Iris pigment epithelial cell (primary cell): ENCODE measurements at regions not wholly inside any gene's neighbourhood (a gene's known extent, or its start where the extent isn't known, plus 50 kb on each side); places are given as distances from the start of the nearest gene placed in this dataset.
A peak's percentile ranks its signal among the peaks of the same experiment; 100 is the strongest.

Source experiments
- DNase-seq: peaks from one replicate; pipeline ENCODE4 v3.0.0-alpha.2; 2011; ENCODE audit warnings: low read depth

DNA sequence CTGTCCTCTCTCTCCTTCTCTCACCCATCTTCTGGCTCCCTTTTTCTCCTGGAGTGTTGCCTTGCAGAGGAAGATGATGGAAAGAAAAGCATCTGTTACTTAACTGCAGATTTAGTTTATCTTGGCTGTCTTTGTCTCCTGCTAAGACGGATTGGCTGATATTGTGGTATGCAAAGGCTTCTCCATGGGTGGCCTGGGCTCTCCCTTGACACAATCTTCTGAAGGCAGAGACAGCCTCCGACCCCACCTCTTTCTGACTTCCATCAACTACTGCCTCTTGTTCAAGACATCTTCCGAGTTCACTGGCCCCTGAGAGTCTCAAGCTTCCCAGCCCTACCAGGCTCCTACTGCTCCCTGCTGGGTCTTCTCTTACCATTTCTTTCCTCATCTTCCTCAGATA is 403.7 kb downstream of the LRRC70 start:
- no peak for DNase-seq

DNA sequence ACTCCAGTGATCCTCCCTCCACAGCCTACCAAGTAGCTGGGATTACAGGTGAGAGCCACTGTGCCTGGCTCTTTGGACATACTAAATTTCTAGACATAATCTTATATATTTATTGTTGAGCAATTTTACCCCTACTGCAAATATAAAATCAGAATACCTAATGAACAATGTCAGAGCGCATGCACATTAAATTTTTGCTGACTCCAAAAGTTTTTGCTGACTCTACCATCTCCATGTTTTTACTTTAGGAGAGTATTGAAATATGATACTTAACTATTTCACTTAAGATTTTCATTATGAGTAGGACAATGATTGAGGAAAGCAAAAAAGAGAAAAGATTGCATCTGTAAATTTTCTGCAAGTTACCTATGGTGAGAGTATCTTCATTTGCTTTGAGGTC is 402.3 kb downstream of the LRRC70 start:
- DNase-seq = no peak

DNA sequence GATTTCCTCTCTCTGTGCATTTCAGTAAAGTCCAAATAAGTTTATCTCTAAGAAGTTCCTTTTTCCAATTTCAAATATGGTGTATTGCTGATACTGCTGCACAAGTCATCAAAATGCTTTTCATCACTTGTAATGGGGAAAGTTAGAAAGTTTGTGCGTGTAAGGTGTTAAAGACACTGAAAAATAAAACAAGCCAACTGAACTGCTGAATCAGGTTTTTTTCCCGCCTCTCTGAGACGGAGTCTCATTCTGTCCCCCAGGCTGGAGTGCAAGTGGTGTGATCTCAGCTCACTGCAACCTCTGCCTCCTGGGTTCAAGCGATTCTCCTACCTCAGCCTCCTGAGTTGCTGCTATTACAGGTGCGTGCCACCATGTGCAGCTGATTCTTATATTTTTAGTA is 400.9 kb downstream of the LRRC70 start:
- DNase-seq = no peak

DNA sequence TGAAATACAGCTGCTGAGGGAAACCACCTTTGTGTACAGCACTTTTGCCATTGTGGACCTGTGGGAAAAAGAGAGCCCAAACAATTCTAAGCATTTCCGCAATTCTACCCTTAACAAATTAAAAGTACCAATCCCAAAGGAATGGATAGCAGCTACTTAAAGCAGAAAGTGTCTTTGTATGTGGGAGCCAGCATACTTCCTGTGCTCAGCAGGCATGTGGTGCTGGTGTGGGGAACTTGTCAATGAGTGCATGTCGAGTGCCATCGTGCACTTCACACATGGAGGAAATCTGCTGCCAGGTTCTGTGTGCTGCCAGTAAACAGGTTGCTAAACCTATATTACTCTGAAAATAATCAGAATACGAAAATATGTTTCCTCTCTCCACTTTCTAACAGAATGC is 399.0 kb downstream of the LRRC70 start:
- DNase-seq = no peak

DNA sequence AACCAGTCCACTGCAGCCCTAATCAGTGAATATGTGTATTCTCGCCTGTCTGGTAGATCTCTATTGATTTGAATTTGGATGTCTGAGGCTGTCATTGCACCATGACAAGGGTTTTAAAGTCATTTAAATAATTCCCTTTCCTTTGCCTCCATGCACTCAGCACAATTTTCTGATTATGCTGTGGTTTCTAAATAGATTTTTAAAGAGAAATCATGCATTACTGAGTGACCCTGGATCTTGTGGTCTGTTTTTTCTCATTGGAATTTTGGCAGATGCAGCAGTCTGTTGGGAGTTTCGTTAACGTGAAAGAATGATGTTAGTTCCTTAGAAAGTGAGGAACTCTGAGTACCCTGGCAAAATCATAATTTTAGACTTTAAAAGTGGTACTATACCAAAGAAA is 396.0 kb downstream of the LRRC70 start:
- peak; percentile 3 for DNase-seq

DNA sequence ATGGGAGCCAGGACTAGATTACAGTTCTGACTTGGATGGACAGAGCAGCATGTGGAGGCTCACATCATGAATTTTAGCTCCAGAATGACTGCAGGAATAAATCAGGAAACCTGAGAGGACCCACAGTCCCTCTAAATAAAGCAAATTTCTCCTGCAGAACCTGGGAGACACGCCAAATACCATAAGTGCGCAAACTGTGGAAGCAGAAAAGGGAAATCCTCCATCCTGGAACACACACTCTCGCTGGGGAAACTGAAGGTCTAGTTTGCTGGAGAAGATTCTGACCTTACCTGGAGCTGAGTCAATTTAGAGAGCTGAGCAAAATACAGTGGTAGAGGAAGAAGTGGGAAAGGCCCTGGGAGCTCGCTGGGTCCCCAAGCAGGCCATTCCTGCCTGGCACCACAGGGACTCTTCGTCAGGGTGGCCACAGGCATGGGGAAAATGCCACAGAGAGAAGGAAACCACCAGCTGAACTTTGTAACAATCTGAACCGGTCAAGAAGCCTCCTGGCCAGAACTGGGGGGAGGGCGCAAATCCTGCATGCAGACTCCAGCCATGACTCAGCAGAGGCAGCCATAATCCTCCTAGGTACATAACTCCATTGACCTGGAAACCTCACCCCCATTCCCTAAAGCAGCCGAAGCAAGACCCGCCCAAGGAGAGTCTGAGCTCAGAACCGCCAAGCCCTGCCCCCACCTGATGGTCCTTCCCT is 390.9 kb downstream of the LRRC70 start:
- peak; percentile 9 for DNase-seq

DNA sequence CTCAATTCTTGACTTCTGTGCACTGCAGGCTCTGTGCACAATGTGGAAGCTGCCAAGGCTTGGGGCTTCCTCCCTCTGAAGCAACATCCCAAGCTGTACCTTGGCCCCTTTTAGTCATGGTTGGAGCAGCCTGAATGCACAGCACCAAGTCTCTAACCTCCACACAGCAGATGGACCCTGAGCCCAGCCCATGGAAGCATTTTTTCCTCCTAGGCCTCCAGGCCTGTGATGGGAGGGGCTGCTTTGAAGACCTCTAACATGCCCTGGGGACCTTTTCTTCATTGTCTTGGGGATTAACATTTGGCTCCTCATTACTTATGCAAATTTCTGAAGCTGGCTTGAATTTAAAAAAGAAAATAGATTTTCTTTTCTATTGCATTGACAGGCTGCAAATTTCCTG is 385.8 kb downstream of the LRRC70 start:
- DNase-seq = no peak

DNA sequence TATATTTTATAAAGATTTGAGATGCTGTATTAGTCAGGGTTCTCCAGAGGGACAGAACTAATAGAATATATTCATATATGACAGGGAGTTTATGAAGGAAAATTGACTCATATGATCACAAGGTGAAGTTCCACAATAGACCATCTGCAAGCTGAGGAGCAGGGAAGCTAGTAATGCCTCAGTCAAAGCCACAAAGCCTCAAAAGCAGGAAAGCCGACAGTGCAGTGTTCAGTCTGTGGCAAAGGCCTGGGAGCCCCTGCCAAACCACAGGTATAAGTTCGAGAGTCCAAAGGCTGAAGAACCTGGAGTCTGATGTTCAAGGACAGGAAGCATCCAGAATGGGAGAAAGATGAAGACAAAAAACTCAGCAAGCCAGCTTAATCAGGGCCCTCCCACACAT is 382.2 kb downstream of the LRRC70 start:
- DNase-seq = peak; percentile 22

DNA sequence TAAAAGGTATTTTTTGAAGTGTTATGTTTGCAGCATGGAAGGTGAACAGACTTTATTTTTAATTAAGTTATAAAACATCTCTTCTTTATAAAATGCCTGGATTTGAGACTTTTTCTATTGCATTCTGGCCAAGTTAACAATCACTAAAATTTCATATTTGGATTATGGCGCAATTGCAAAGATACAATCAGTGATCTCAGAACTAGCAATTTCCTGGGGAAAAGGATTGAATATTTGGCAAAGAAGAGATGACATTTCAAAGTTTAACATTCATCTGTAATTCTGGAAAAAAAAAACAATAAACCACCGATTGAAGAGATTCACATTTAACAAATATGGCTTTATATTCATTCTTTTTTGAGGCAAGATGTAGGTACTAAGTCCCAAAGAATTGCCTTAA is 378.0 kb downstream of the LRRC70 start:
- no peak for DNase-seq

DNA sequence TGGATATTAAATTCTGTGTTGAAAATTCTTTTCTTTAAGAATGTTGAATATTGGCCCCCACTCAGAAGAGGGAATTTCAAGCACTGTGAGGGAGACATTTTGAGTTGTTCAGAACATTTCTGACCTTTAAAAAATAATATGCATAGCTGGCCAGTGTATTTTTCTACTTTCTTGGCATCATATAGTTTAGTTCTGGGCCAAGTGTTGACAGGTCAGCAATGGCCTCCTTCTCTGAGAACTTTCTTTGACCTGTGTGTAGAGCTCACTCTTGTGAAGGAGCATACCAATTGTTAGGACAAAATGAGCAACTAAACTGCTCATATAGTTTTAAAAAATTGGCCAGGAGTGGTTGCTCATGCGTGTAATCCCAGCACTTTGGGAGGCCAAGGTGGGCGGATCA is 376.0 kb downstream of the LRRC70 start:
- no peak for DNase-seq

DNA sequence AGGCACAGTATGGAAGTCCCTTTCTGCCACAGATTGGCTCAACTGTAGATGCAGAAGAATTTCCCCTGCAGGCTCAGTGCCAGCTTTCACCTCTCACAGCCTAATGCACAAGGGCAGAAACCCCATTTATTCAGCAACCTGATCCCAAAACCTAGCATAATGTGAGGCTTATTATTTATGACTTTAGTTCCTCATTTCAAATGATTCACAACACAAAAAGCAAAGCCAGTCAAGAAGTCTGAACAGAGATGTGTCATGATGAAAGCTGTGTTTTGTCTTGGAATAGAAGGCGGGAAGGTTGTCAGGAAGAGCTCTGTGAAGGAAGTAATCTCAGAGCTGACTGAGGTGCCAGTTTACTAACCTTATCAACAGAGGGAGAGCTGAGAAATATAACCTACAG is 369.7 kb downstream of the LRRC70 start:
- no peak for DNase-seq

DNA sequence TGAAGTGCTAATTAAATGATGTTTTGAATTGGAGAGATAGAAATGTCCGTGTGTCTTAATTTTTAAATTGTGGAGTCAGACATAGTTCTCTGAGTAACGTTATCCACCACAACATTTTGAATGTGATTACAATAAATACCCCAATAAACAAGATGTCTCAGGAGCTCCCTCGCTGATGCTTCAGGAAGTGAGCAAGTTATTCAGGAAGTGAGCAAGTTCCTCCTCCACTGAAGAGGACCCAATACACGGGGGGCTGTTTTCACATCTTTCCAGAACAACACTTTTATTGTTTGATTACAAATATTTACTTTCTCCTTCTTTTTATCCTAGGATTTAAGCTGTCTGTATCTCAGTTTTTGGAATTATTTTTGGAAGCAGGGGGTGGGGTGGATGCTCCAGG is 363.8 kb downstream of the LRRC70 start:
- DNase-seq = no peak

DNA sequence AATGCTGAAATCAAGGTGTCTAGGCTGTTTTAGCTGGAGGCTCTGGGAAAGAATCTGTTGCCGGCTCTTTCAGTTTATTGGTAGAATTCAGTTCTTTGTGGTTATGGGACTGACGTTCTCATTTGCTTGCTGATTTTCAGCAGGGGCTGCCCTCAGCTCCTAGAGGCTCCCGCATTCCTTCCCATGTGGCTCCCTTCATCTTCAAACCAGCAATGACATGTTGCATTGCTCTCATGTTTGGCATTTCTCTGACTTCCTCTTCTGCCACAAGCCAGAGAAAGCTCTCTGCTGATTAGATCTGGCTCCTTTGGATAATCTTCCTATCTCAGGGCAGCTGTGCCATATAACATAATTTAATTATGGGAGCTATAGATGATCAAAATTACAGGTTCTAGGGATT is 360.3 kb downstream of the LRRC70 start:
- DNase-seq = peak; percentile 40

DNA sequence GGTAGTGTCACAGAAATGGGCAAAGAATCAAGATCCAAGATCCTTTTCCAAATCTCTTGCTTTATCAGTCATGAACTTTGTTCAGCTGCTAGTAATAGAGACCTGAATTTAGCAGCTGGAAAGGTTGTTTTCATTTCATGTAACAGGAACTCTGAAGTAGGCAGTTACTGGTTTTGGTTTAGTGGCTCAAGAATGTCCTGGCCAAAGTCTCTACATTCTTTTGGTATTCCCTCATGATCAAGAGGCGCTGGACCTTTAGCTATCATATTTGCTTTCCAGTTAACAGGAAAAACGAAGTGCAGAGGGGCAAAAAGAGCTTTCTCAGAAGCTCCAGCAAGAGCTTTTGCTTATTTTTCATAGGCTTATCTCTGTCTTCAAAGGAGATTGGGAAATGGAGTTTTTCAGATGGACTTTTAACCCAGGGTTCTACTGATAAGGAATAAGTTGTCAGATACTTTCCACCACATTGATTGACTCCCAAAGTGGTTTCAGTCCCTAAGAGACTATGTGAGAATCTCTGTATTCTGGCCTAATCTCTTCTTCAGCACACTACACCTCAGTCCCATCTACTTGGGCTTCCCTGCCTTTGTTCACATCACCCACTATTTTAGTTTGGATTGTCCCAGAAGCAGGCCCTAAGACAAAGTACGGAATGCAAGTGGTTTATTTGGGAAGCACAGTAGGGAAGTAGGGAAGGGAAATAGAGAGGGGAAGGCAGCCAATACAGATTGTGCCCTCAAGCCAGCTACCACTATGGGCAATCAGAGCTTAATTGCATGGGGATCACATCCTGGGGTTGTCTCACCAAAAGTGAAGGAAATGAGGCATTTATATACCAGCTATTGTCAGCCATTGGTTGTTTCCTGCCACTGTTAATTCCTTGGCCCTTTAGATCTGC is 359.3 kb downstream of the LRRC70 start:
- DNase-seq = peak; percentile 75

DNA sequence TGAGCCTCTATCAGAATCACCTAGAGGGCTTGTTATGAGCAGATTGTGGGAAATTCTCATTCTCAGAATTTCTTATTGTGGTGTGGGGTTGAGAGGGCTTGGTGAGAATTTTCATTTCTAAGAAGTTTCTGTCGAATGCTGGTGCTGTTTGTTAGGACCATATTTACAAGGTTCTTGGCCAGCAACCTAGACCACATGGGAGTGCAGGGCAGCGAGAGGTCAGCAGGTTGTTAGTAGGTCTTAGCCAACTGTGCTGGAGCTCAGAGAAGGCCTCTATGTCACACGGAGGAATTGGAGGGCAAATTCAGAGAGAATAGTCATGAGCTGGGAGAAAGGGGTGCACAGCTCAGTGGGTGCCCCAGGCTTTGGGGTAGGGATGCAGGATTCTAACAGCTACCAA is 357.0 kb downstream of the LRRC70 start:
- DNase-seq = no peak

DNA sequence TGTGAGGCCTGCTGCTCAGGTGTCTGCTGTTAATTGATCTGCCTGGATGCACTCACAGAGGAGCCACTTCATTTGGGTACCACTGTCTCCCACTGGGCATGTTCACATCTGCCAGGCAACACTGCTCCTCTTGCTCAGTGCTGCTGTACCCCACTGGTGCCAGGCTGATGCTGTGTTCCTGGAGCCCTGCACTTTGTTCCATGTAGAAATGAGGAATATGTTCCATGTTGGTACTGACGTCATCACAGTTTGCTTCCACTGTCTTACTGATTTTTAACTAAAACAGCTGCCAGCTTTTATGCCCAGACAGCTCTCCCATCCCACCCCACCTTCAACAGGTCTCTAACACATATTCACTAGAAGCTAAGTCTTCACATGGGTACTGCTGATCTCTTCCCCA is 355.7 kb downstream of the LRRC70 start:
- DNase-seq = no peak

DNA sequence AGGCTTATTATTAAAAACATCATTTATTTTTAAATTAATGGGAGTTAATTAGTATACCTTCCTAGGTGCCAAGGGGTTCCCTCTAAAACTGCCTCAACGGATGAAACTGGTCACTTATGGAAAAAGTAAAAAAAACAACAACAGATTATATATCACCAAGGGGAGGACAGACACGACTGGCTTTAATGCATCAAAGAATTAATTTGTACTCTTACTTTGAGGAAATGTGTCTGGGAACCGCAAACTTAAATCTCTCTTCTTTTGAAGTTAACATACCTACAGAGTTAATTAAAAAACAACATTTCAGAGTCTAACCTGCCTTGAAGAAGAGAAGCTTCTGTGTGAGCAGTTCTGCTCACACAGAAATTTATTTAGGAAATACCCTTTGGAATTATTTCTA is 354.6 kb downstream of the LRRC70 start:
- DNase-seq = no peak

DNA sequence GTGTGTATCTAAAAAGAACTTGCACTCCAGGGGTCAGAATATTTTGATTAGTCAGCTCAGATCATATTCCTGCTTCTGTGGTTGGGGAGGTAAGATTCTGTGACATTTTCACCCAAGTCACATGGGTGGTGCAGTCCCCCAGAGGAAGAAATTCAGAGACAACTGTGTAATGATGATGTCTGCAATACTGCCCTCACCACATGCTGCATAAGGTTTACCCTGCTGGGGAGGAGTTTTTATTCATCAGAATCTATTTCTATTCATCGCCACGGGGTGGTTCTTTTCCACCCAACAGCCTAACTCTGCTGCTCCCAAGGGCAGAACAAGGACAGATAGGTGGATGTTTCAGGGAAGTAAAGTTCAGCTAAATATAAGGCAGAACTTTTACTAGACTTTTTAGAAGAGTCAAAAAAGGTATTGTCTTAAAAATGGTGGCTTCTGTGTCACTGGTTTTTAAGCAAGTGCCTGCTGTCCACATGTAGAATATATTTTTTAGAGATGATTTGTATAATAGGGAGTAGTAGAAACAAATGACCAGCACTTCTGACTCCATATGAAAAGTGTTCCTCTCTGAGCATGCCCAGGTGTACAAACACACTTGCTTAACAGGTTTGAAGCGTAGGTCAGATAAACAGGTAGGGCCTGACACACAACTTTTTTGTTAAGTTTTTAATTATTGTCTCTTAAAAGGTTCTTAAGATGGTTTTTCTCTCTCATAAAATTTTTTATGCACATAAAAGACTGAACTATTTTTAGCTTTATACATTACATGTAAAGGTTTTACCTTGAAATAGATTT is 352.7 kb downstream of the LRRC70 start:
- no peak for DNase-seq

DNA sequence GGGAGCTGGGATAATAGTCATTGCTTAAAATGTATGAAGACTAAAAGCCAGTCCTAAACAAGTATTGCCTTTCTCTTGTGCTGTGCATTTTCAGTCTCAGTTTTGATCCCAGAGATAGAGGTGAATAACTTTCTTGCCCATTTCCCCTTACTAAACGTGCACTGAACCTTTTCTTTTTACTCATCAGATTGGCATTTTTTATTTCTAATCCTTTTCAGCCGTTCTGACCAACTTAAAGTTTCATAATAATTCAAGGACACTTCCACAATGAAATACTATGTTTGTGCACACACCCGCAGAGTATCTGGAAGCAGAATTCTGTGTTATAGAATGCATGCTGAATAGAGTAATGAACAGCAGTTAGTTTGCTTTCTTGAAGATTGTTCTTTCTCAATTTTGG is 343.6 kb downstream of the LRRC70 start:
- peak; percentile 50 for DNase-seq

DNA sequence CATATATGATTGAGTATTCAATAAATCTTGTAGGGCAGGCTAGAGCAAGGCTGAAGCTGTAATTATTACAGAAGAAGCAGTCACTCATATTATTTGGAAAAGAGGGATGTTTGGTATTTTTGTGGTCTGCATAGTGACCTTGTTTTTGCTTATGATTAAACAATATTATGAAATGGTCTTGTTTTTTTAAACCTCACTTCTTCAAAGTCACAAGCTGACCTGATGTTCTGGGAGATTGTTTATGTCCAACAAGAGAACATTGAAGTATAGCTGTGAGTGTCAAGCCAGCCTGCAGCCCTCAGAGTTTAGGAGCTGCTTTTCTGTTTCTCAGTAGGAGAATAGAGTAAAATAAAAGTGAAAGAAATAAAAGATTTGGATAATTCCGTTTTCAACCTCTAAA is 342.2 kb downstream of the LRRC70 start:
- peak; percentile 64 for DNase-seq

DNA sequence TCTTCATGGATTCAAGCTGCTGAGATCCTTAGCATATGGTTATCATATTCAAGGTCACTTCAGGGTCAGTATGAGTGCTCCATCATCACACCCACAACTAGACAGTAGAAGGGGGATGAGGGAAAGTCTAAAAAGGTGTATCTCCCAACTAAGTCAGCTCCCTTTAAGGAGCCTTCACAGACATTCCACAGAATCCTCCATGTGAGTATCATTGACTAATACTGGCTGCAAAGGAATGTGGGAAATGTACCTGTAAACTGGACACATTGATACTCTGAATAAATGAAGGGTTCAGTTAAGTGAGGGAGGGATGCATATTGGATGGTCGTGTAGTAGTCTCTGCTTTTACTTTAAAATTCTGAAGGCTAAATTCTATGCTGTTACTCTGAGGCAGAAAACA is 330.7 kb downstream of the LRRC70 start:
- DNase-seq = no peak

DNA sequence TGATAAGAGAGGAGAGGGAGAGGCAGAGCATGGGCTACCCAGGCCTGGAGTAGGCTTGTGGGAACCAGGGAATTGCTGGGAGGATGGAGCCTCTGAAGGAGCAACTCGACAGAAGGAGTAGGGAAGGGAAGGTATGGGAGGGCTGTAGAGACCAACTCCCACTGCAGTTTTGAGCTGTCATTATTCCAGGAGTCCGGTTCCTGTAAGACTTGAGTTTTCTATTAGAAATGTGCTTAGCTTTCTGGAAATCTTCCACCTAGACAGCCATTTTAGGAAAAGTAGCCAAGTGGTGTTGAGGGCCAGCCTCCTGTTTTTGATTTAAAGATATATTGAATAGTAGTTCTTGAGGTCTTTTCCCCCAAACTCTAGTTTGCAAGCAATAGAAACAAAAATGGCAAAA is 323.5 kb downstream of the LRRC70 start:
- no peak for DNase-seq

DNA sequence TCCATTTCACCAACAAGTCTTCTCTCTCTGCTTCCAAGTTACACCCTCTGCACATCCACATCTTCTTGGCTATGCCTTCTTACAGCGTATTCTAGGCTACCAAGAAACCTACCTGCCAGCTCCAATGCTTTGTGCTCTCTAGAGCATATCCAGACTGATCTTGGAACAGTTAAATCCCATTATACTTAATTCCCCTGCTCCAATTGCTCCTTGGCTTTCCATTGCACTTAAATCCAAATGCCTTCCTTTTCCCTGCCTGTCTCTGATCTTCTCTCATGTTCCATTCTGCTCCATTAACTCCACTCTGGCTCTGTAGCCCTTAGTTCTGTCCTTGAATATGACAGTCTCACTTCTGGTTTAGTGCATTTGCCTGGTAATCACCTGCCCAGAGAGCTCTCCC is 322.4 kb downstream of the LRRC70 start:
- no peak for DNase-seq
